HFF-Myc (cell line): ENCODE measurements at regions not wholly inside any gene's neighbourhood (a gene's known extent, or its start where the extent isn't known, plus 50 kb on each side); places are given as distances from the start of the nearest gene placed in this dataset.

ENCODE experiments used
- DNase-seq: peaks from one replicate; pipeline ENCODE4 v3.0.0-alpha.2; 2011; ENCODE audit warnings: low read depth; ENCODE audit errors: extremely low read depth
- H3K4me3 ChIP-seq: replicated peaks from 2 replicates; pipeline ENCODE4 v1.5.1; 2011; ENCODE audit warnings: low read depth, mild to moderate bottlenecking, control low read depth, low read length
- CTCF ChIP-seq: IDR thresholded peaks from 2 replicates; pipeline ENCODE4 v1.5.1; 2012; ENCODE audit warnings: mild to moderate bottlenecking, low read depth, low read length, control low read depth; ENCODE audit errors: missing control alignments

DNA sequence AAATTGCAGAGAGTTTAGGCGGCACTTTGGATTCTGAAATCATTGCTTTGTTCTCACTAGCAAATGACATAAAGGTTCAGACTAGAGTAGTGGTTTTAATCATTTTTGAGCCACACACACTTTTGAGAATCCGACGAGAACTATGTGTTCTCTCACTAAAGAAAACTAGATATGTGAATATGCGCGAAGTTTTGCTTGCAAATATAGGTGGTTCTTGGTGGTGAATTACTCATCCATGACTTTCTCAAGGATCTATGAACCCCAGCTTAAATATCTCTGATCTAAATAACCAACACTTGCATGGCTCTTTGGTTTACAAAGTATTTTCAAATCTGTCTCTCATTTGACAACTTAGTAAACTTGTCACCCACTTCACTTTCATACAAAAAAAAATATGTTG, 54.8 kb downstream of the NOG start:
- no peak overlapping the region for H3K4me3 ChIP-seq
- no peak for DNase-seq
- no peak for TF ChIP-seq CTCF

GRCh38 chr17:56648806-56649205, 55.3 kb downstream of the NOG start:
- DNase-seq = no peak
- TF ChIP-seq CTCF = no peak
- H3K4me3 ChIP-seq = no peak overlapping the region

GRCh38 chr17:56652628-56653027, 59.1 kb downstream of the NOG start:
- no peak for DNase-seq
- TF ChIP-seq CTCF = no peak
- H3K4me3 ChIP-seq = no peak overlapping the region

DNA sequence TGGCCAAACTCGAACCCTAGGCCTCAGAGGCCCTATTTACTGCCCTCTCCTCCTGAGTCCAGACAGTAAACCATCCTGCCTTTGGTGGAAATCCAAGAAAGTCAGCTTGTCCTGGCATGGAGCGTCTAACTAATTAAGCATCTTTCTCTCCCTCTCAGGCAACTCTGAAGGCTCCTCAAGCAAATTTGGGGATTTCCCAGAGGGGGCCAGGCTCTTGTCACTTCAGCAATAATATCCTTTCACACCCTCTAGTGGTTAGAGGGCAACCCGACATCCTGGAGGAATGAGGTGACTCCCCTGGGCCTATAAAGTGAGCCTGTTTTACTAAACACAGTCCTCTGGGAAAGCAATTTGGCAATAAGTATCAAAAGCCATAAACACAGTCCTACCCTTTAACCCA, 60.4 kb downstream of the NOG start:
- peak; percentile 76 for TF ChIP-seq CTCF
- DNase-seq = peak; percentile 45
- H3K4me3 ChIP-seq = no peak overlapping the region

- TF ChIP-seq CTCF = no peak
- no peak overlapping the region for H3K4me3 ChIP-seq
- DNase-seq = no peak
Observed at GRCh38 chr17:56656701-56657327, 63.3 kb downstream of the NOG start.

DNA sequence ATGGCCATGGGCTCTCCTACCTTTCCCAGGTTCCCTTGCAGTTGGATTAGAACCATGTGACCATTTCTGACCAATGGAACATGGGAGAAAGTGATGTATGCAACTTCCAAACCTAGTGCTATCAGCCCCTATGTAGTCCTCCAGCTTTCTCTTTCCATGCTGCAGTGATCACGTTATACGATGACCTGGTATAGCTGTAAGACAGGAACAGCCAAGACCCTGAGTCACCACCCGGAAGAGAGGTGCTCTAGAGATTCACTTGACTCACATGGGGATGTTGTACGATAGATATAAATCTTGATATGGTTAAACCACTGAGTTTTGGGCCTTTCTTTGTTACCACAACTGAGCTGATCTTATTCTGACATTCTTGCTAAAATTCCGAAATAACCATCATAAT, 65.1 kb downstream of the NOG start:
- no peak for TF ChIP-seq CTCF
- no peak overlapping the region for H3K4me3 ChIP-seq
- DNase-seq = no peak

- TF ChIP-seq CTCF = no peak
- DNase-seq = no peak
Observed at GRCh38 chr17:56659622-56660021, 66.1 kb downstream of the NOG start.

More at GRCh38 chr17:56659622-56660021, 66.1 kb downstream of the NOG start:
- no peak overlapping the region for H3K4me3 ChIP-seq
